ENCODE measurements at regions not wholly inside any gene's neighbourhood (a gene's known extent, or its start where the extent isn't known, plus 50 kb on each side); places are given as distances from the start of the nearest gene placed in this dataset.

DNA sequence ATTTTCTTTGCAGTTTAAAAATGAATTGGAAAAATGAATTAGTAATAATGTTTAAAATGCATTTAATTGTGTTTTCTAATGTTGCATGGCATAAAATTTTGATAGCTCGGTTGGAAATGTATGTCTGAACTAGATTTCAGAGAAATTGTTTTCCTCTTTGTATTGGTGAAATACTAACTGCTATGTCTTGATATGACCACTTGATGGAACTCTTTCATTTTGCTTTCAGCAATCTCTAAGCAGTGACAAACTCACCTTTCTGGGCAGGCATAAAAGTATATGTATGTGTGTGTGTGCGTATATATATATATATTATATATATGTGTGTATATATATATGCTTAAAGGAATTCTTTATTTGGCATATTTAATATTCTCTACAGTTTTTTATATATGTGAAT lies 239.3 kb upstream of the ZNF717 start:
- peak; percentile 3 for DNase-seq (ENCODE audit: low spot score)
- no peaks in the 10 kb centered on the region for H3K9me2 ChIP-seq (ENCODE audit: insufficient read depth, low read length)
- no peaks in the 10 kb centered on the region for H3K4me1 ChIP-seq (ENCODE audit: insufficient read depth, low read length, poor library complexity, severe bottlenecking)
- intact Hi-C loops (cut with micrococcal nuclease; ENCODE audit: unreplicated experiment): no loop called here
- TF ChIP-seq, protein P1, sequence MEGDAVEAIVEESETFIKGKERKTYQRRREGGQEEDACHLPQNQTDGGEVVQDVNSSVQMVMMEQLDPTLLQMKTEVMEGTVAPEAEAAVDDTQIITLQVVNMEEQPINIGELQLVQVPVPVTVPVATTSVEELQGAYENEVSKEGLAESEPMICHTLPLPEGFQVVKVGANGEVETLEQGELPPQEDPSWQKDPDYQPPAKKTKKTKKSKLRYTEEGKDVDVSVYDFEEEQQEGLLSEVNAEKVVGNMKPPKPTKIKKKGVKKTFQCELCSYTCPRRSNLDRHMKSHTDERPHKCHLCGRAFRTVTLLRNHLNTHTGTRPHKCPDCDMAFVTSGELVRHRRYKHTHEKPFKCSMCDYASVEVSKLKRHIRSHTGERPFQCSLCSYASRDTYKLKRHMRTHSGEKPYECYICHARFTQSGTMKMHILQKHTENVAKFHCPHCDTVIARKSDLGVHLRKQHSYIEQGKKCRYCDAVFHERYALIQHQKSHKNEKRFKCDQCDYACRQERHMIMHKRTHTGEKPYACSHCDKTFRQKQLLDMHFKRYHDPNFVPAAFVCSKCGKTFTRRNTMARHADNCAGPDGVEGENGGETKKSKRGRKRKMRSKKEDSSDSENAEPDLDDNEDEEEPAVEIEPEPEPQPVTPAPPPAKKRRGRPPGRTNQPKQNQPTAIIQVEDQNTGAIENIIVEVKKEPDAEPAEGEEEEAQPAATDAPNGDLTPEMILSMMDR (conservative IDR thresholded peaks at IDR 0.05; ENCODE audit: low read length): peak; percentile 63
- no peak for TF ChIP-seq EZH2phosphoT487 (IDR thresholded peaks at IDR 0.05; ENCODE audit: borderline replicate concordance, low read depth, low read length)
- no TSS peak for BruUV-seq (replicated peaks)
- CTCF ChIA-PET (ENCODE audit: unreplicated experiment): no interaction called here
- no peaks in the 10 kb centered on the region for H3K9me3 ChIP-seq (ENCODE audit: low read length)
- no peaks in the 10 kb centered on the region for H3K79me2 ChIP-seq (ENCODE audit: insufficient read depth, low read depth, low read length)
- no peak overlapping the region for H3K4me2 ChIP-seq (ENCODE audit: low read length)
- no peaks in the 10 kb centered on the region for H4K20me1 ChIP-seq (ENCODE audit: insufficient read depth, low read length)
- H3K4me3 ChIP-seq (ENCODE audit: low read depth, low read length, poor library complexity, severe bottlenecking): no peak overlapping the region
- POLR2A ChIA-PET: interaction anchor here (0.7 kb wide), 2 partner anchors 89 to 154 kb away, joined by 3 to 4 read pairs; no protein-coding TSS in a partner anchor
- no peak overlapping the region for H3K27ac ChIP-seq (ENCODE audit: low read depth, low read length, poor library complexity, severe bottlenecking)
- no peaks in the 10 kb centered on the region for H3K36me3 ChIP-seq (ENCODE audit: insufficient read depth, low read length)
- no peak overlapping the region for H2AFZ ChIP-seq (ENCODE audit: low read length)

DNA sequence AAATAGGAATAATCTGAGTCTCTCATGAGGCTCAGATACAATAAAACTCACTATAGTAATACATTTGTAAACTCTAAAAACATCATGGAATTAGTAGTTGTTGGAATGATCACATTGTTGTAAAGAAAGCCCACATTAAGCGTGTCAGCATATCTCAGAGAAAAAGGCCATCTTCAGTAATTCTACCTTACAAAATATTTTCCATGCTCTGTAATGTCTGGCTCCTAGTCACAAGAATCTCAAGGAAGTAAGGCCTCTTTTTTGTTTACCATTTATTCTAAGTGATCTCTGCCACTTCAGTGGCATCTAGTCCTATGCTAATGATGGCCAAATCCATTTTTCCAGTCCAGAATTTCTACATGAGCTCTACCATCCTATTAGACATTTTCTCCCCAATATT lies 240.2 kb upstream of the ZNF717 start:
- Histone ChIP-seq H3K27ac (ENCODE audit: low read depth, low read length, poor library complexity, severe bottlenecking) (no peak overlapping the region), H3K79me2 (ENCODE audit: insufficient read depth, low read depth, low read length) (no peaks in the 10 kb centered on the region), H2AFZ (ENCODE audit: low read length) (no peak overlapping the region), H3K9me3 (ENCODE audit: low read length) (no peaks in the 10 kb centered on the region), H3K4me1 (ENCODE audit: insufficient read depth, low read length, poor library complexity, severe bottlenecking) (no peaks in the 10 kb centered on the region), H3K36me3 (ENCODE audit: insufficient read depth, low read length) (no peaks in the 10 kb centered on the region), H4K20me1 (ENCODE audit: insufficient read depth, low read length) (no peaks in the 10 kb centered on the region), H3K4me2 (ENCODE audit: low read length) (no peak overlapping the region), H3K4me3 (ENCODE audit: low read depth, low read length, poor library complexity, severe bottlenecking) (no peak overlapping the region), H3K9me2 (ENCODE audit: insufficient read depth, low read length) (no peaks in the 10 kb centered on the region)
- no peak for DNase-seq (ENCODE audit: low spot score)
- CTCF ChIA-PET (ENCODE audit: unreplicated experiment): no interaction called here
- intact Hi-C loops (cut with micrococcal nuclease; ENCODE audit: unreplicated experiment): no loop called here
- POLR2A ChIA-PET: interaction anchor here (0.6 kb wide), 1 partner anchor 242 kb away, joined by 3 read pairs; no protein-coding TSS in a partner anchor
- TF ChIP-seq, protein P1 (conservative IDR thresholded peaks at IDR 0.05; ENCODE audit: low read length): no peak
- TF ChIP-seq EZH2phosphoT487 (IDR thresholded peaks at IDR 0.05; ENCODE audit: borderline replicate concordance, low read depth, low read length): no peak
- no TSS peak for BruUV-seq (replicated peaks)

DNA sequence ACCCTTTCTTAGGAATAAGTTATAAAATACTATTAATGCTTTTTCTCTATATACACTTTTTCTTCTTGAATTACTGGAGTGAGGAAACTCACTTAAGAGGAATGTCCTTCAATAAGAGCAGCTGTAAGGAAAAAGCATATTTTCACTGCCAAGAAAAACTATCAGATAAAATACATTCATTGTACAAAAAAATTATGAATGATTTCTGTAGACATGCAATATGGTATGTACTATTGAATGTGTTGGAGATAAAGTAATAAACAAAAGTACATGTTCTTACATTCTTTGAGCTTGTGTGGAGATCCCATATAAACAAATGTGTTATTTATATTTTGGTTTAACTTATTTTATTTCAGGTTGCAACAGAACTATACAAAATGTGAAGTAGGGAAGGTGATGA lies 241.0 kb upstream of the ZNF717 start:
- no peak for DNase-seq (ENCODE audit: low spot score)
- POLR2A ChIA-PET: interaction anchor here (0.6 kb wide), 1 partner anchor 745 kb away, joined by 3 read pairs; no protein-coding TSS in a partner anchor
- H3K4me2 ChIP-seq (ENCODE audit: low read length): no peak overlapping the region
- no peaks in the 10 kb centered on the region for H3K9me2 ChIP-seq (ENCODE audit: insufficient read depth, low read length)
- CTCF ChIA-PET (ENCODE audit: unreplicated experiment): no interaction called here
- H4K20me1 ChIP-seq (ENCODE audit: insufficient read depth, low read length): no peaks in the 10 kb centered on the region
- no peaks in the 10 kb centered on the region for H3K4me1 ChIP-seq (ENCODE audit: insufficient read depth, low read length, poor library complexity, severe bottlenecking)
- H2AFZ ChIP-seq (ENCODE audit: low read length): no peak overlapping the region
- TF ChIP-seq, protein P1 (conservative IDR thresholded peaks at IDR 0.05; ENCODE audit: low read length): no peak
- TF ChIP-seq EZH2phosphoT487 (IDR thresholded peaks at IDR 0.05; ENCODE audit: borderline replicate concordance, low read depth, low read length): no peak
- no peak overlapping the region for H3K4me3 ChIP-seq (ENCODE audit: low read depth, low read length, poor library complexity, severe bottlenecking)
- H3K36me3 ChIP-seq (ENCODE audit: insufficient read depth, low read length): no peaks in the 10 kb centered on the region
- intact Hi-C loops (cut with micrococcal nuclease; ENCODE audit: unreplicated experiment): no loop called here
- H3K79me2 ChIP-seq (ENCODE audit: insufficient read depth, low read depth, low read length): no peaks in the 10 kb centered on the region
- no peaks in the 10 kb centered on the region for H3K9me3 ChIP-seq (ENCODE audit: low read length)
- BruUV-seq (replicated peaks): no TSS peak
- no peak overlapping the region for H3K27ac ChIP-seq (ENCODE audit: low read depth, low read length, poor library complexity, severe bottlenecking)
